HepG2 (cell line): ENCODE measurements at regions not wholly inside any gene's neighbourhood (a gene's known extent, or its start where the extent isn't known, plus 50 kb on each side); places are given as distances from the start of the nearest gene placed in this dataset.

Experiments
- BRD4 ChIP-seq: sonication (generic); formaldehyde crosslinking; IDR thresholded peaks from 2 replicates; pipeline ENCODE4 v1.4.0; 2020; ENCODE audit warnings: missing genetic modification reagents
- CREM ChIP-seq, 2 experiments: sonication (generic) in 1 of 2; formaldehyde crosslinking in 1 of 2; IDR thresholded peaks; 2 replicates each; pipeline versions ENCODE4 v1.4.0 to v1.6.1; 2016 to 2020; ENCODE audit warnings: antibody characterized with exemption in 1 of 2, mild to moderate bottlenecking in 1 of 2, missing genetic modification reagents in 1 of 2
- DR1 ChIP-seq: sonication (generic); formaldehyde crosslinking; IDR thresholded peaks from 2 replicates; pipeline ENCODE4 v1.8.0; 2021; ENCODE audit warnings: mild to moderate bottlenecking, missing genetic modification reagents, inconsistent platforms
- FOXA3 ChIP-seq: IDR thresholded peaks from 2 replicates; pipeline ENCODE4 v1.6.1; 2016; ENCODE audit warnings: missing genetic modification reagents, missing compliant biosample characterization
- HMGA1 ChIP-seq: sonication (generic); formaldehyde crosslinking; conservative IDR thresholded peaks from 2 replicates; pipeline ENCODE4 v1.4.0; 2020; ENCODE audit warnings: missing genetic modification reagents
- MAF1 ChIP-seq: sonication (generic); formaldehyde crosslinking; IDR thresholded peaks from 2 replicates; pipeline ENCODE4 v1.5.0; 2020; ENCODE audit warnings: missing genetic modification reagents, borderline replicate concordance
- MTF1 ChIP-seq: sonication (generic); formaldehyde crosslinking; IDR thresholded peaks from 2 replicates; pipeline ENCODE4 v1.5.0; 2020; ENCODE audit warnings: missing genetic modification reagents
- MYC ChIP-seq: sonication (generic); formaldehyde crosslinking; IDR thresholded peaks from 2 replicates; pipeline ENCODE4 v1.9.0; 2021; ENCODE audit warnings: missing genetic modification reagents, borderline replicate concordance
- NFYC ChIP-seq: IDR thresholded peaks from 2 replicates; pipeline ENCODE4 v1.6.1; 2016; ENCODE audit warnings: missing genetic modification reagents, missing compliant biosample characterization
- PITX1 ChIP-seq: sonication (generic); formaldehyde crosslinking; IDR thresholded peaks from 2 replicates; pipeline ENCODE4 v1.5.1; 2020; ENCODE audit warnings: mild to moderate bottlenecking, missing genetic modification reagents
- POLR2G ChIP-seq: fragments of 200-400 bp; formaldehyde crosslinking; IDR thresholded peaks from 2 replicates; pipeline ENCODE4 v1.6.1; 2018; ENCODE audit warnings: mild to moderate bottlenecking, low read depth, low read length, moderate library complexity
- RBFOX2 ChIP-seq: fragments of 200-400 bp; formaldehyde crosslinking; IDR thresholded peaks from 2 replicates; pipeline ENCODE4 v1.6.1; 2017; ENCODE audit warnings: low read depth, mild to moderate bottlenecking, low read length
- SP1 ChIP-seq, 2 experiments: fragments of 450-650 bp in 1 of 2; sonication (generic) in 1 of 2; formaldehyde crosslinking in 1 of 2; IDR thresholded peaks; 2 replicates each; pipeline versions ENCODE4 v1.4.0 to v1.6.1; 2016 to 2020; ENCODE audit warnings: missing genetic modification reagents in 1 of 2
- SPEN ChIP-seq: sonication (generic); formaldehyde crosslinking; IDR thresholded peaks from 2 replicates; pipeline ENCODE4 v1.5.1; 2020; ENCODE audit warnings: low read depth, mild to moderate bottlenecking, missing genetic modification reagents
- TBL1XR1 ChIP-seq: fragments of 150-350 bp; IDR thresholded peaks from 2 replicates; pipeline ENCODE4 v1.6.1; 2014; ENCODE audit warnings: borderline replicate concordance, low read length; ENCODE audit not compliant: partially characterized antibody
- ZFP37 ChIP-seq: sonication (generic); formaldehyde crosslinking; IDR thresholded peaks from 2 replicates; pipeline ENCODE4 v1.4.0; 2020; ENCODE audit warnings: missing genetic modification reagents, borderline replicate concordance
- ZNF230 ChIP-seq: sonication (generic); formaldehyde crosslinking; IDR thresholded peaks from 2 replicates; pipeline ENCODE4 v1.4.0; 2020; ENCODE audit warnings: mild to moderate bottlenecking, missing genetic modification reagents
- ZNF263 ChIP-seq: sonication (generic); formaldehyde crosslinking; IDR thresholded peaks from 2 replicates; pipeline ENCODE4 v1.4.0; 2020; ENCODE audit warnings: missing genetic modification reagents
- ZNF75D ChIP-seq: sonication (generic); formaldehyde crosslinking; IDR thresholded peaks from 2 replicates; pipeline ENCODE4 v1.8.1; 2023; ENCODE audit warnings: missing genetic modification reagents, mild to moderate bottlenecking, borderline replicate concordance
- ZNF761 ChIP-seq: sonication (generic); formaldehyde crosslinking; conservative IDR thresholded peaks from 2 replicates; pipeline ENCODE4 v1.4.0; 2020; ENCODE audit warnings: mild to moderate bottlenecking, missing genetic modification reagents
- TF ChIP-seq, protein P1 (sequence below): sonication (generic); formaldehyde crosslinking; IDR thresholded peaks from 2 replicates; pipeline ENCODE4 v1.5.1; 2020; ENCODE audit warnings: mild to moderate bottlenecking, missing genetic modification reagents, moderate library complexity
- TF ChIP-seq, protein P2 (sequence below): sonication (generic); formaldehyde crosslinking; IDR thresholded peaks from 2 replicates; pipeline ENCODE4 v1.4.0; 2020; ENCODE audit warnings: missing genetic modification reagents
- TF ChIP-seq, protein P3 (sequence below): IDR thresholded peaks from 2 replicates; pipeline ENCODE4 v1.6.1; 2018; ENCODE audit warnings: missing genetic modification reagents

DNA sequence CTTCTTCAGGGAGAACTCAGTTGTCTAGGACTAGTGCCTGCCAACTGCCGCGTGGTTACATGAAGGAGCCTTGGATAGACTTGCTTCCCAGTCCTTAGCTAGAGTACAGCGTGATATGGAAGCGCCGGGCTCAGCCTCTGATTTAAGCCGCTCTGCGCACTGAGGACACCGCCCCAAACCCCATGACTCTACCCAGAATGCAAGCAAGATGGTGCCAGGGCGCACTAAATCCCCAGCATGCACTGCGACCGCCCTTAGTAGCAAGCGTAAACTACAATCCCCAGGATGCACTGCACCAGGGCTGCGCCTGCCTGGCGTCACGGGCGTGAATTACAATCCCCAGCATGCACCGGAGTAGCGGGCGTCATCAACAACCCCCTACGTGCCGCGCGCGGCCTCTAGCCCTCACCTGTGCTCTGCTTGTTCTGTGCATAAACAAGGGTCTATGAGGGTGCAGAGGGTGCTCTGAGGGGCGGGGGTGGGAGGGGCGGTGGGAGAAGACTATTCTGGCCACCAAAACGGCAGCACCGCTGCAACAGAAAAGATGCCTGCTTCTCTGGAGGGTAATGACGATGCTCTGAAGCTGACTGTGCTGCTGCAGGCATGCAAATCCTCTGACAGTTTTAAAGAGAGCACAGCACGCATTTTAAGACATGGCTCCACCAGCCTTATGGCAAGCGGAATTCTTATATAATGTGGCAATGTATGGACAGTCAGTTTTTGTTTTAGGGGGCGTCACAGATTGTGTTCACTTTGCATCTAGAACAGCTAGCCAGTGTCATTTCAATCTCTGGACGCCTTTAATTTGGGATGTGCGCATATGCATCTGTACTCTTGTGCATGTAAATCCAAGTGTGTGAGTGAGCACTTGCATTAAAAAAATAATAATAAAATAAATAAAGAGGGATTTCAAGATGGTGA lies 282.5 kb upstream of the MYT1L start (continued):
- TF ChIP-seq, protein P1, sequence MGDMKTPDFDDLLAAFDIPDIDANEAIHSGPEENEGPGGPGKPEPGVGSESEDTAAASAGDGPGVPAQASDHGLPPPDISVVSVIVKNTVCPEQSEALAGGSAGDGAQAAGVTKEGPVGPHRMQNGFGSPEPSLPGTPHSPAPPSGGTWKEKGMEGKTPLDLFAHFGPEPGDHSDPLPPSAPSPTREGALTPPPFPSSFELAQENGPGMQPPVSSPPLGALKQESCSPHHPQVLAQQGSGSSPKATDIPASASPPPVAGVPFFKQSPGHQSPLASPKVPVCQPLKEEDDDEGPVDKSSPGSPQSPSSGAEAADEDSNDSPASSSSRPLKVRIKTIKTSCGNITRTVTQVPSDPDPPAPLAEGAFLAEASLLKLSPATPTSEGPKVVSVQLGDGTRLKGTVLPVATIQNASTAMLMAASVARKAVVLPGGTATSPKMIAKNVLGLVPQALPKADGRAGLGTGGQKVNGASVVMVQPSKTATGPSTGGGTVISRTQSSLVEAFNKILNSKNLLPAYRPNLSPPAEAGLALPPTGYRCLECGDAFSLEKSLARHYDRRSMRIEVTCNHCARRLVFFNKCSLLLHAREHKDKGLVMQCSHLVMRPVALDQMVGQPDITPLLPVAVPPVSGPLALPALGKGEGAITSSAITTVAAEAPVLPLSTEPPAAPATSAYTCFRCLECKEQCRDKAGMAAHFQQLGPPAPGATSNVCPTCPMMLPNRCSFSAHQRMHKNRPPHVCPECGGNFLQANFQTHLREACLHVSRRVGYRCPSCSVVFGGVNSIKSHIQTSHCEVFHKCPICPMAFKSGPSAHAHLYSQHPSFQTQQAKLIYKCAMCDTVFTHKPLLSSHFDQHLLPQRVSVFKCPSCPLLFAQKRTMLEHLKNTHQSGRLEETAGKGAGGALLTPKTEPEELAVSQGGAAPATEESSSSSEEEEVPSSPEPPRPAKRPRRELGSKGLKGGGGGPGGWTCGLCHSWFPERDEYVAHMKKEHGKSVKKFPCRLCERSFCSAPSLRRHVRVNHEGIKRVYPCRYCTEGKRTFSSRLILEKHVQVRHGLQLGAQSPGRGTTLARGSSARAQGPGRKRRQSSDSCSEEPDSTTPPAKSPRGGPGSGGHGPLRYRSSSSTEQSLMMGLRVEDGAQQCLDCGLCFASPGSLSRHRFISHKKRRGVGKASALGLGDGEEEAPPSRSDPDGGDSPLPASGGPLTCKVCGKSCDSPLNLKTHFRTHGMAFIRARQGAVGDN (CRISPR knock-in tag) = peak; percentile 64
- TF ChIP-seq ZNF761 (no peak), ZFP37 (CRISPR knock-in tag) (no peak), MAF1 (CRISPR knock-in tag) (no peak), CREM (IDR thresholded peaks at IDR 0.05) (peak; percentile 86), CREM (CRISPR knock-in tag; IDR thresholded peaks at IDR 0.05) (no peak), TBL1XR1 (peak; percentile 41), RBFOX2 (peak; percentile 57), POLR2G (peak; percentile 53), SPEN (peak; percentile 60; the same call in 1 of the 2 replicates), MTF1 (CRISPR knock-in tag) (no peak), FOXA3 (CRISPR knock-in tag) (peak; percentile 56), DR1 (CRISPR knock-in tag) (peak; percentile 31; the same call in 1 of the 2 replicates), NFYC (CRISPR knock-in tag) (no peak), PITX1 (peak; percentile 72), ZNF263 (peak; percentile 23; the same call in 1 of the 2 replicates), SP1 (IDR thresholded peaks at IDR 0.05) (no peak), SP1 (CRISPR knock-in tag; IDR thresholded peaks at IDR 0.05) (peak; percentile 53), BRD4 (CRISPR knock-in tag) (0 out of 2 replicates have a peak, but pooled peaks have one; percentile 44), ZNF75D (CRISPR knock-in tag) (no peak), MYC (CRISPR knock-in tag) (peak; percentile 36; the same call in 1 of the 2 replicates), HMGA1 (CRISPR knock-in tag) (no peak), ZNF230 (CRISPR knock-in tag) (0 out of 2 replicates have a peak, but pooled peaks have one; percentile 45)
- TF ChIP-seq, protein P2, sequence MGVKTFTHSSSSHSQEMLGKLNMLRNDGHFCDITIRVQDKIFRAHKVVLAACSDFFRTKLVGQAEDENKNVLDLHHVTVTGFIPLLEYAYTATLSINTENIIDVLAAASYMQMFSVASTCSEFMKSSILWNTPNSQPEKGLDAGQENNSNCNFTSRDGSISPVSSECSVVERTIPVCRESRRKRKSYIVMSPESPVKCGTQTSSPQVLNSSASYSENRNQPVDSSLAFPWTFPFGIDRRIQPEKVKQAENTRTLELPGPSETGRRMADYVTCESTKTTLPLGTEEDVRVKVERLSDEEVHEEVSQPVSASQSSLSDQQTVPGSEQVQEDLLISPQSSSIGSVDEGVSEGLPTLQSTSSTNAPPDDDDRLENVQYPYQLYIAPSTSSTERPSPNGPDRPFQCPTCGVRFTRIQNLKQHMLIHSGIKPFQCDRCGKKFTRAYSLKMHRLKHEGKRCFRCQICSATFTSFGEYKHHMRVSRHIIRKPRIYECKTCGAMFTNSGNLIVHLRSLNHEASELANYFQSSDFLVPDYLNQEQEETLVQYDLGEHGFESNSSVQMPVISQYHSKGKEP (CRISPR knock-in tag) = no peak
- TF ChIP-seq, protein P3, sequence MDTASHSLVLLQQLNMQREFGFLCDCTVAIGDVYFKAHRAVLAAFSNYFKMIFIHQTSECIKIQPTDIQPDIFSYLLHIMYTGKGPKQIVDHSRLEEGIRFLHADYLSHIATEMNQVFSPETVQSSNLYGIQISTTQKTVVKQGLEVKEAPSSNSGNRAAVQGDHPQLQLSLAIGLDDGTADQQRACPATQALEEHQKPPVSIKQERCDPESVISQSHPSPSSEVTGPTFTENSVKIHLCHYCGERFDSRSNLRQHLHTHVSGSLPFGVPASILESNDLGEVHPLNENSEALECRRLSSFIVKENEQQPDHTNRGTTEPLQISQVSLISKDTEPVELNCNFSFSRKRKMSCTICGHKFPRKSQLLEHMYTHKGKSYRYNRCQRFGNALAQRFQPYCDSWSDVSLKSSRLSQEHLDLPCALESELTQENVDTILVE = no peak
